IMR-90 (cell line): ENCODE measurements at regions not wholly inside any gene's neighbourhood (a gene's known extent, or its start where the extent isn't known, plus 50 kb on each side); places are given as distances from the start of the nearest gene placed in this dataset.

Experiments used
- CEBPB ChIP-seq: IDR thresholded peaks from 2 replicates; pipeline ENCODE4 v1.6.1; 2012; ENCODE audit warnings: low read depth, low read length, improper control_type of control experiment
- CTCF ChIP-seq: conservative IDR thresholded peaks from 2 replicates; pipeline ENCODE4 v1.5.1; 2012; ENCODE audit warnings: mild to moderate bottlenecking, low read depth, low read length, improper control_type of control experiment
- FOS ChIP-seq: fragments of 150-350 bp; IDR thresholded peaks from 2 replicates; pipeline ENCODE4 v1.6.1; 2016; ENCODE audit warnings: low read depth, low read length
- MAZ ChIP-seq: IDR thresholded peaks from 2 replicates; pipeline ENCODE4 v1.6.1; 2012; ENCODE audit warnings: low read depth, mild to moderate bottlenecking, low read length, improper control_type of control experiment, moderate library complexity, borderline replicate concordance
- POLR2A ChIP-seq: IDR thresholded peaks from 2 replicates; pipeline ENCODE4 v1.6.1; 2012; ENCODE audit warnings: mild to moderate bottlenecking, low read depth, low read length
- RAD21 ChIP-seq: IDR thresholded peaks from 2 replicates; pipeline ENCODE4 v1.6.1; 2012; ENCODE audit warnings: low read length, improper control_type of control experiment
- RCOR1 ChIP-seq: IDR thresholded peaks from 2 replicates; pipeline ENCODE4 v1.6.1; 2012; ENCODE audit warnings: mild to moderate bottlenecking, low read length, improper control_type of control experiment; ENCODE audit not compliant: insufficient replicate concordance
- RFX5 ChIP-seq: IDR thresholded peaks from 2 replicates; pipeline ENCODE4 v1.8.0; 2012; ENCODE audit warnings: low read depth, mild to moderate bottlenecking, low read length, moderate library complexity
- USF2 ChIP-seq: fragments of 150-350 bp; IDR thresholded peaks from 2 replicates; pipeline ENCODE4 v1.6.1; 2017; ENCODE audit warnings: mild to moderate bottlenecking, antibody characterized with exemption, low read length, low read depth

- TF ChIP-seq CTCF, result no peak
- TF ChIP-seq POLR2A, result no peak
- no peak for TF ChIP-seq RAD21
- no peak for TF ChIP-seq RCOR1
- no peak for TF ChIP-seq USF2
- no peak for TF ChIP-seq RFX5
- TF ChIP-seq MAZ, result no peak
- no peak for TF ChIP-seq CEBPB
- TF ChIP-seq FOS, result no peak
These were observed 98.9 kb upstream of the MAN2A1 start for GRCh38 chr5:109590799-109591198.
